B cell (primary cell): ENCODE measurements at regions not wholly inside any gene's neighbourhood (a gene's known extent, or its start where the extent isn't known, plus 50 kb on each side); places are given as distances from the start of the nearest gene placed in this dataset.

Experiments used
- ATAC-seq: fragments of 200-7000 bp; cut with Tn5 transposase; one replicate; pipeline ENCODE4 v1.10.0; 2021; ENCODE audit warnings: low read depth, mild to moderate bottlenecking, moderate number of reproducible peaks, moderate library complexity
- CTCF ChIA-PET: fragments of 350-600 bp; sonication (Branson Sonifier 250); formaldehyde crosslinking; loops from one replicate; lab custom pipeline; 2021; ENCODE audit warnings: antibody characterized with exemption, inconsistent platforms; lab: Charles Lee
- POLR2A ChIA-PET: fragments of 350-600 bp; sonication (Branson Sonifier 250); formaldehyde crosslinking; loops from one replicate; lab custom pipeline; 2021; ENCODE audit warnings: antibody characterized with exemption; lab: Charles Lee
- DNase-seq: peaks from one replicate; pipeline ENCODE4 v3.0.0; 2013
- H2AFZ ChIP-seq: 2 replicates; pipeline ENCODE4 v1.6.1; 2012; ENCODE audit warnings: mild to moderate bottlenecking, low read depth, low read length; ENCODE audit not compliant: insufficient read depth, poor library complexity, severe bottlenecking
- H3K27ac ChIP-seq, 2 donors: 1 replicate in 1 of 2; 2 replicates in 1 of 2; pipeline ENCODE4 v1.5.1; 2012 to 2013; ENCODE audit warnings: low read length in 2 of 2, mild to moderate bottlenecking in 2 of 2, moderate library complexity in 1 of 2
- H3K27me3 ChIP-seq, 4 experiments: fragments of 200-600 bp in 1 of 4; sonication (generic) in 1 of 4; replicated peaks in 1 of 4; 1 replicate in 2 of 4; 2 replicates in 2 of 4; pipeline versions ENCODE4 v1.6.1 to v1.7.0; 2013 to 2016; ENCODE audit warnings: low read length in 3 of 4, mild to moderate bottlenecking in 2 of 4, mixed read lengths in 1 of 4, moderate library complexity in 1 of 4; ENCODE audit not compliant: insufficient read depth in 4 of 4, control insufficient read depth in 3 of 4; ENCODE audit errors: control extremely low read depth in 1 of 4
- H3K36me3 ChIP-seq, 2 experiments: replicated peaks in 1 of 2; 1 replicate in 1 of 2; 2 replicates in 1 of 2; pipeline versions ENCODE4 v1.6.1 to v1.7.1; 2013; ENCODE audit warnings: low read length in 1 of 2; ENCODE audit not compliant: insufficient read depth in 2 of 2, control insufficient read depth in 1 of 2; ENCODE audit errors: control extremely low read depth in 1 of 2, extremely low read depth in 1 of 2
- H3K4me1 ChIP-seq, 2 donors: fragments of 200-600 bp in 1 of 2; sonication (generic) in 1 of 2; 1 replicate in 1 of 2; 2 replicates in 1 of 2; pipeline versions ENCODE4 v1.5.1 to v1.6.1; 2013 to 2017; ENCODE audit warnings: low read length in 2 of 2; ENCODE audit not compliant: control insufficient read depth in 2 of 2, insufficient read depth in 2 of 2
- H3K4me2 ChIP-seq: replicated peaks from 2 replicates; pipeline ENCODE3; 2012; ENCODE audit warnings: mild to moderate bottlenecking, low read depth, low read length; ENCODE audit not compliant: poor library complexity, severe bottlenecking
- H3K4me3 ChIP-seq, 5 experiments: fragments of 200-600 bp in 1 of 5; sonication (generic) in 1 of 5; 1 replicate in 3 of 5; 2 replicates in 2 of 5; pipeline versions ENCODE4 v1.5.1 to v1.7.0; 2011 to 2016; ENCODE audit warnings: low read length in 4 of 5, mild to moderate bottlenecking in 4 of 5, low read depth in 2 of 5, control low read depth in 1 of 5, moderate library complexity in 1 of 5; ENCODE audit not compliant: insufficient read depth in 1 of 5; ENCODE audit errors: control extremely low read depth in 1 of 5, extremely low read depth in 1 of 5
- H3K79me2 ChIP-seq: fragments of 200-600 bp; sonication (generic); one replicate; pipeline ENCODE4 v1.6.0; 2016; ENCODE audit warnings: low read length; ENCODE audit not compliant: control insufficient read depth, insufficient read depth
- H3K9ac ChIP-seq: fragments of 200-600 bp; sonication (generic); 2 replicates; pipeline ENCODE4 v1.6.1; 2017; ENCODE audit warnings: mild to moderate bottlenecking, low read length, moderate library complexity
- H3K9me3 ChIP-seq, 3 donors: one replicate each; pipeline versions ENCODE4 v1.6.1 to v1.7.1; 2013; ENCODE audit warnings: low read length in 2 of 3; ENCODE audit not compliant: control insufficient read depth in 2 of 3, insufficient read depth in 1 of 3; ENCODE audit errors: control extremely low read depth in 1 of 3
- H4K20me1 ChIP-seq: 2 replicates; pipeline ENCODE4 v1.6.0; 2012; ENCODE audit warnings: mild to moderate bottlenecking, low read length; ENCODE audit not compliant: insufficient read depth, control insufficient read depth, poor library complexity, severe bottlenecking
- H3K27ac Mint-ChIP-seq: one replicate; pipeline ENCODE4 v1.8.0; 2021; ENCODE audit warnings: mixed read lengths
- H3K27me3 Mint-ChIP-seq: one replicate; pipeline ENCODE4 v1.8.0; 2021; ENCODE audit warnings: mixed read lengths
- H3K4me1 Mint-ChIP-seq: one replicate; pipeline ENCODE4 v1.8.0; 2021; ENCODE audit warnings: mixed read lengths
- H3K4me3 Mint-ChIP-seq: one replicate; pipeline ENCODE4 v1.8.0; 2021; ENCODE audit warnings: mixed read lengths
- H3K9me3 Mint-ChIP-seq: one replicate; pipeline ENCODE4 v1.8.0; 2022; ENCODE audit warnings: mixed read lengths; ENCODE audit not compliant: insufficient read depth
- CTCF ChIP-seq: fragments of 200-600 bp; IDR thresholded peaks from one replicate; pipeline ENCODE4 v1.8.0; 2022; ENCODE audit warnings: antibody characterized with exemption, mild to moderate bottlenecking
- EZH2 ChIP-seq: IDR thresholded peaks from 2 replicates; pipeline ENCODE4 v1.6.1; 2012; ENCODE audit warnings: borderline replicate concordance, low read depth, mild to moderate bottlenecking, moderate library complexity, low read length; ENCODE audit not compliant: insufficient read depth, poor library complexity, severe bottlenecking
- whole genome bisulfite sequencing: methylation state at CpG from one replicate; pipeline ENCODE4 v1.1.5; 2013; ENCODE audit warnings: missing lambda C conversion rate; ENCODE audit not compliant: insufficient coverage; 5-methylcytosine and 5-hydroxymethylcytosine counted together
- intact Hi-C: fragments of 100-400 bp; cut with micrococcal nuclease; formaldehyde crosslinking; loops from one replicate; pipeline ENCODE4 v1.10.0; 2022

GRCh38 chr6:163955096-163955495 lies 540.6 kb downstream of the QKI start:
- intact Hi-C loops, result loop anchor here (5.0 kb wide), 1 partner anchor 298 kb away; no protein-coding TSS in a partner anchor
- no peak for ATAC-seq
- DNase-seq, result no peak
- Histone ChIP-seq H3K4me2 (no peak overlapping the region), H4K20me1 (no peaks in the 10 kb centered on the region), H3K27me3 (peaks cover 0 to 22% (median 4%) of the 10 kb centered on the region in 4 experiments), H3K36me3 (no peaks in the 10 kb centered on the region), H3K9ac (no peak overlapping the region), H2AFZ (no peak overlapping the region), H3K79me2 (no peaks in the 10 kb centered on the region), H3K9me3 (no peaks in the 10 kb centered on the region), H3K4me3 (no peak overlapping the region), H3K4me1 (peaks cover 0 to 4% of the 10 kb centered on the region in 2 donors), H3K27ac (no peak overlapping the region)
- H3K27ac Mint-ChIP-seq, result no peak overlapping the region
- ChIA-PET CTCF (interaction anchor here (0.5 to 4.7 kb wide), 10 partner anchors 10 to 785 kb away, joined by 3 to 51 read pairs (median 4); no protein-coding TSS in a partner anchor), POLR2A (interaction anchor here (0.5 kb wide), 1 partner anchor 397 kb away, joined by 6 read pairs; no protein-coding TSS in a partner anchor)
- no peaks in the 10 kb centered on the region for H3K4me1 Mint-ChIP-seq
- 77% methylated on average over 3 of the region's 4 CpGs for WGBS
- TF ChIP-seq CTCF, result no peak
- TF ChIP-seq EZH2, result no peak
- H3K9me3 Mint-ChIP-seq, result no peaks in the 10 kb centered on the region
- H3K4me3 Mint-ChIP-seq, result no peak overlapping the region
- H3K27me3 Mint-ChIP-seq, result peaks cover 19% of the 10 kb centered on the region

GRCh38 chr6:163954088-163954775 lies 539.7 kb downstream of the QKI start:
- no peak for TF ChIP-seq EZH2
- TF ChIP-seq CTCF, result no peak
- no peak overlapping the region for H3K4me3 ChIP-seq
- H3K27me3 Mint-ChIP-seq, result peaks cover 19% of the 10 kb centered on the region
- H4K20me1 ChIP-seq, result no peaks in the 10 kb centered on the region
- peaks cover 0 to 22% (median 4%) of the 10 kb centered on the region in 4 experiments for H3K27me3 ChIP-seq
- POLR2A ChIA-PET, result interaction anchor here (0.5 kb wide), 1 partner anchor 396 kb away, joined by 6 read pairs; no protein-coding TSS in a partner anchor
- CTCF ChIA-PET, result interaction anchor here (0.7 to 4.7 kb wide), 8 partner anchors 10 to 784 kb away, joined by 3 to 51 read pairs (median 3); no protein-coding TSS in a partner anchor
- intact Hi-C loops, result no loop called here
- no peaks in the 10 kb centered on the region for H3K4me1 Mint-ChIP-seq
- H3K4me3 Mint-ChIP-seq, result no peak overlapping the region
- no peaks in the 10 kb centered on the region for H3K9me3 ChIP-seq
- H3K27ac ChIP-seq, result no peak overlapping the region
- ATAC-seq (no peak), DNase-seq (no peak)
- H3K4me1 ChIP-seq, result peaks cover 0 to 4% of the 10 kb centered on the region in 2 donors
- no peaks in the 10 kb centered on the region for H3K9me3 Mint-ChIP-seq
- H2AFZ ChIP-seq, result no peak overlapping the region
- WGBS, result 100% methylated on average over 1 of the region's 5 CpGs
- no peak overlapping the region for H3K27ac Mint-ChIP-seq
- no peaks in the 10 kb centered on the region for H3K79me2 ChIP-seq
- no peak overlapping the region for H3K4me2 ChIP-seq
- no peak overlapping the region for H3K9ac ChIP-seq
- H3K36me3 ChIP-seq, result no peaks in the 10 kb centered on the region
